ENCODE measurements at regions not wholly inside any gene's neighbourhood (a gene's known extent, or its start where the extent isn't known, plus 50 kb on each side); places are given as distances from the start of the nearest gene placed in this dataset.

GRCh38 chr7:15073301-15073700 lies 170.8 kb upstream of the DGKB start:
- TF ChIP-seq EZH2 (IDR thresholded peaks at IDR 0.05) (no peak), POLR2AphosphoS5 (IDR thresholded peaks at IDR 0.05; ENCODE audit: borderline replicate concordance, low read depth, low read length) (no peak), FOXP2 (optimal IDR thresholded peaks at IDR 0.05; ENCODE audit: control extremely low read depth, extremely low read length, insufficient read depth) (no peak)

All from SK-N-MC (cell line).